ENCODE measurements at regions not wholly inside any gene's neighbourhood (a gene's known extent, or its start where the extent isn't known, plus 50 kb on each side); places are given as distances from the start of the nearest gene placed in this dataset.

- TF ChIP-seq CTCF (conservative IDR thresholded peaks at IDR 0.05 in 1 of 2, IDR thresholded peaks at IDR 0.05 in 1 of 2; ENCODE audit: extremely low read depth in 1 of 2, insufficient read depth in 1 of 2, low read depth in 1 of 2, low read length in 2 of 2) (no peak), EZH2 (IDR thresholded peaks at IDR 0.05; ENCODE audit: borderline replicate concordance, low read length) (no peak)
Measured at GRCh38 chr7:130945411-130945811, 211.4 kb upstream of the KLF14 start.

Measured in mammary epithelial cell (primary cell).